D721Med (cell line): ENCODE measurements at regions not wholly inside any gene's neighbourhood (a gene's known extent, or its start where the extent isn't known, plus 50 kb on each side); places are given as distances from the start of the nearest gene placed in this dataset.

Experiments
- DNase-seq: peaks from one replicate; pipeline ENCODE4 v3.0.0; 2011; ENCODE audit warnings: low spot score; ENCODE audit not compliant: insufficient read length
- FAIRE-seq: peaks from 2 replicates; lab custom pipeline; 2011; peaks lifted over from hg19 to GRCh38; lab: Jason Lieb, UNC
- TF ChIP-seq, protein P1 (sequence below): IDR thresholded peaks from 2 replicates; pipeline ENCODE4 v1.5.1; 2012; ENCODE audit warnings: mild to moderate bottlenecking, control low read depth; ENCODE audit not compliant: insufficient read depth; ENCODE audit errors: missing control alignments

DNA sequence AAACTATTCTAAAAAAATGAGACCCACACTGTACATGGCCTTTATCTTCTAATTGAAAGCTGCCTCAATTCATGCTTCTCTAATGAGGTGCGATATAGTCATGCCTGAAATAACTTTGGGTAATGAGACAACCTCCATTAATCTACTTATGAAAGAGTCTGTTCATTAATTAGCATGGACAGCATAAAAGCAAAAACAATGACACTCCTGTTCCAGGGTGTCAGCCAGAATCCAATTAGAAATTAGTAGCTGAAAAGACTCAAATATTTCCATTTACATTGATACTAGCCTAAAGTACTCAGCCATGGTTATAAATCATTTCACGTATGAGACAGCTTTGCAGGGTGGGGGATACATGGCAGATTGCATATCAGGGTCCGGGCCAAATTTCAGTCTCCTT, 288.7 kb downstream of the AKAIN1 start:
- DNase-seq: no peak
- TF ChIP-seq, protein P1, sequence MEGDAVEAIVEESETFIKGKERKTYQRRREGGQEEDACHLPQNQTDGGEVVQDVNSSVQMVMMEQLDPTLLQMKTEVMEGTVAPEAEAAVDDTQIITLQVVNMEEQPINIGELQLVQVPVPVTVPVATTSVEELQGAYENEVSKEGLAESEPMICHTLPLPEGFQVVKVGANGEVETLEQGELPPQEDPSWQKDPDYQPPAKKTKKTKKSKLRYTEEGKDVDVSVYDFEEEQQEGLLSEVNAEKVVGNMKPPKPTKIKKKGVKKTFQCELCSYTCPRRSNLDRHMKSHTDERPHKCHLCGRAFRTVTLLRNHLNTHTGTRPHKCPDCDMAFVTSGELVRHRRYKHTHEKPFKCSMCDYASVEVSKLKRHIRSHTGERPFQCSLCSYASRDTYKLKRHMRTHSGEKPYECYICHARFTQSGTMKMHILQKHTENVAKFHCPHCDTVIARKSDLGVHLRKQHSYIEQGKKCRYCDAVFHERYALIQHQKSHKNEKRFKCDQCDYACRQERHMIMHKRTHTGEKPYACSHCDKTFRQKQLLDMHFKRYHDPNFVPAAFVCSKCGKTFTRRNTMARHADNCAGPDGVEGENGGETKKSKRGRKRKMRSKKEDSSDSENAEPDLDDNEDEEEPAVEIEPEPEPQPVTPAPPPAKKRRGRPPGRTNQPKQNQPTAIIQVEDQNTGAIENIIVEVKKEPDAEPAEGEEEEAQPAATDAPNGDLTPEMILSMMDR: no peak
- peak; percentile 87 for FAIRE-seq

DNA sequence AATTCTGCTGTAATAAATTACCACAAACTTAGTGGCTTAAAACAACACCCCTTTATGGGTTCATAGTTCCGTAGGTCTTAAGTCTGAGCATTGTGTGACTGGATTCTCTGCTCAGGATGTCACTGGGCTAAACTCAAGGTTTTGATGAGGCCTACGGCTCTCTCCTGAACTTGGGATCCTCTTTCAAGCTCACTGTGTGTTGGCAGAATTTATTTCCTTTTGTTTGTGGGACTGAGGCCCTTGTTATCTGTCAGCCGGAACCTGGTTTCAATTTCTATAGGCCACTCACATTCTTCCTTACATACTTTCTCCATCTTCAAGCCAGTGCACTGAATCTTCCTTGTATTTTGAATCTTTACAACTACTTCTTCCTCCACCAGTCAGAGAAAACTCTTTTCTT, 290.2 kb downstream of the AKAIN1 start:
- DNase-seq (no peak), FAIRE-seq (no peak)
- TF ChIP-seq, protein P1: no peak

DNA sequence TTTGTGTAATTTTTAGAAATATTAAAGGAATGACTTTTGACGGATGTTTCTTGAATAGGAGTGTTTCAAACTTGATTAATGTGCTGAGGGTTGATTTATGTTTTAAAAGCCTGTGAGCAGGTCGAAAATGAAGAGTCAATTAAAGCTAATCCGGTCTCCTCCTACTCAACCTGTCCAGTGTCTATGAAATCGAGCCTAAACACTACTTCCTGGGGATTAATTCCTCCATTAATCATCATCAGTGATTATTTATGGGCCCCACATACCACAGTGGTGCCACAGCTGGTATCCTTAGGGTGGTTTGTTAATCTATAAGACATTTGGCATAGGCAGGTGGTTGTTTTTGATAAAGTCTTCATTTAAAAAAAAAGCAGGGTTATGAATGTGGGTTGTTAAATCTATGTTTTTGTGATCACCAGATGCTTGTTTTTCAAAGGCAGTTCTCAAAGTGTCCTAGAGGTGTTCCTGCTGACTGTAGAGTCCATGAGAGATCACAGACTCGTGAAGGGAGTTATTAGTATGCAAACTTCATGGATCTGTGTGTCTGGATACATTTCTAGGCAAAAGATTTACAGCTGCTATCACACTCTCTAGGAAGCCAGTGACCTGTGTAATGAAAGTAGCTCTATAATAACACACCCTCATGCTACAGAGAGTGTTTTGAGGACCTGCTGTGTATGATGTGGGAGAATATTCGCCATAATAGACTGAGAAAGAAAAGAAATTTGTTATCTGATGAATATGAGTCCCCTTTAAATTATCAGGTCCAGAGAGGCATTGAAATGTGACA, 308.6 kb downstream of the AKAIN1 start:
- no peak for DNase-seq

DNA sequence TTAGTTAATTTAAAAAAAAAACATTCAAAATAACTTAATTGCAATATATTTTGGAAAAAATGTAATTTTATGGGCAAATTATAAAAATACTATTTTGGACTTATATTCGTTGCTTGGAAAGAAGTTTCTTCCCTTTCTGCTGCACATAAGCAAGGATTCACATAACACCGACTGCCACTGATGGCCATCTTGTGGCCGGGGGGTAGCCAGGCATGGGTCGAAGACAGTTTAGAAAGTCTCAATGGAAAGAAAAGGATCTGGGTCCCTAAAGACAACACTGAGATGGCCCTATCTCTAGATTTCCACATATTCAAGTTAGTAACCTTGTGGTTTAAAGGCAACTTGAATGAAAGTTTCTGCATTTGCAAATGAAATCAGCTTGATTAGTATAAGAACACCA, 318.6 kb downstream of the AKAIN1 start:
- no peak for FAIRE-seq
- DNase-seq: no peak
- TF ChIP-seq, protein P1: no peak

More for the DNA sequence above, 308.6 kb downstream of the AKAIN1 start:
- TF ChIP-seq, protein P1: no peak
- peak; percentile 84 for FAIRE-seq

DNA sequence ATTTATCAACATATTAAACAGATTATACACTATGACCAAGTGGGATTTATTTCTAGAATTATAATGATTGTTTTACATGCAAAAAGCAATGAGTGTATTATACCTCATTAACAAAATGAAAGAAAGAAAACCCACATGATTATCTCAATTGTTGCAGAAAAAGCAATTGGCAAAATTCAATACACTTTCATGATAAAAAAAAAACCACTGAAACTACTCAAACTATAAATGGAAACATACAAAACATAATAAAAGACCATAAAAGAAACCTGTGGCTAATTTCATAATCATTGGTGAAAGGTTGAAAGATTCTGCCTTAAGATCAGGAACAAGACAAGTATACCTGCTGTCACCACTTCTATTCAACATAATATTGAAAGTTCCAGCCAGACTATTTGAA, 325.9 kb downstream of the AKAIN1 start:
- no peak for DNase-seq
- TF ChIP-seq, protein P1: no peak
- FAIRE-seq: no peak

DNA sequence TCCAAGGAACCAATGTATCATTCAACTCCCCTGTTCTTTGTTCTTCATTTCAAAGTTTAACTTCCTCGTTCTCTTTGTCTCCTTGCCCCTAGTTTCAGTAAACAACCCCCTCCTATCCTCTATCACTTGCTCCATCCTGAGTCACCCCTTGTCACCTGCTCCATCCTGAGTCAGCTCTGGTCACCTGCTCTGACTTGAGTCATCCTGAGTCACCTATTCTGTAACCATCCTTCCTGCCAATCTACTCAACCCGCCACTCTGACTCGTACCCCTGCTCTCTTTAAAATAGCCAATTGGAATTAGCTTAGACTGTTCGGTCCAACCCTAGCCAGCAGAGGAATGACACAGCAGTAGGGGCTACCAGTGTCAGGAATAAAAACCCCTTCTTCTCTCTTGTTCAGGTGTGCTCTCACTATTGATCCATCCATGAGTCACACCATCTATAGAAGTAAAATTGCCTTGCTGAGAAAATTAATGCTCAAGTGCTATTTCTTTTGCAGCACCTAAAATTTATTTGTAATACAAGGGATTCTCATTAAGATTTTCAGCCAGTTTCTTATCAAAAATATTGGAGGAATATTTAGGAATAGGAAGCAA, 326.8 kb downstream of the AKAIN1 start:
- DNase-seq (no peak), FAIRE-seq (no peak)
- TF ChIP-seq, protein P1: no peak

DNA sequence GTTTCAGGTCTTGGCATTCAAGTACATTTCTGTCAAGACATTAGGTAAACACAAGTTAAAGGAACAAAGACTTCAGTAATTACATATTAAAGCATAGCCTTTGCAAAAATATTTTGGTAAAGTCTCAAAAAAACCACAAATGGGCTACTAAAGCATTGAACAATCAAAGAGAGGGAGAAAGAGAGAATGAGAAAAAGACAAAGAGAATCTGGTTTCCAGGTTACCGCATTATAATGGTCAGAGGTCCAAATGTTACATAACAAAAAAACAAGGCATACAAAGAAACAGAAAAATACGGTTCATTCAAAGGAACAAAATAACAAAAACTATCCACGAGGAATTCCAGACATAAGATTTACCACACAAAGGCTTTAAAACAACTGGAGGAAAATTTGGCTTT, 327.9 kb downstream of the AKAIN1 start:
- no peak for FAIRE-seq
- DNase-seq: no peak
- TF ChIP-seq, protein P1: no peak
